ENCODE measurements at regions not wholly inside any gene's neighbourhood (a gene's known extent, or its start where the extent isn't known, plus 50 kb on each side); places are given as distances from the start of the nearest gene placed in this dataset.

GRCh38 chr13:40146611-40147117 lies 491.2 kb downstream of the COG6 start:
- DNase-seq (ENCODE audit: low read depth): no peak

GRCh38 chr13:40148101-40148500 lies 492.6 kb downstream of the COG6 start:
- no peak for DNase-seq (ENCODE audit: low read depth)

GRCh38 chr13:40148742-40149141 lies 493.3 kb downstream of the COG6 start:
- DNase-seq (ENCODE audit: low read depth): no peak

- no peak for DNase-seq (ENCODE audit: low read depth)
Observed at GRCh38 chr13:40149611-40150274, 494.3 kb downstream of the COG6 start.

- no peak for DNase-seq (ENCODE audit: low read depth)
Observed at GRCh38 chr13:40151673-40152072, 496.2 kb downstream of the COG6 start.

GRCh38 chr13:40152145-40152544 lies 496.7 kb downstream of the COG6 start:
- no peak for DNase-seq (ENCODE audit: low read depth)

- no peak for DNase-seq (ENCODE audit: low read depth)
Observed at GRCh38 chr13:40152922-40153321, 497.5 kb downstream of the COG6 start.

- no peak for DNase-seq (ENCODE audit: low read depth)
Observed at GRCh38 chr13:40153516-40153915, 498.1 kb downstream of the COG6 start.

- no peak for DNase-seq (ENCODE audit: low read depth)
Observed at GRCh38 chr13:40155201-40155600, 499.7 kb downstream of the COG6 start.

GRCh38 chr13:40158218-40158617 lies 502.8 kb downstream of the COG6 start:
- DNase-seq (ENCODE audit: low read depth): no peak

GRCh38 chr13:40158757-40159156 lies 503.3 kb downstream of the COG6 start:
- DNase-seq (ENCODE audit: low read depth): no peak

- no peak for DNase-seq (ENCODE audit: low read depth)
Observed at GRCh38 chr13:40159736-40160135, 504.3 kb downstream of the COG6 start.

- DNase-seq (ENCODE audit: low read depth): no peak
Observed at GRCh38 chr13:40160618-40161350, 505.3 kb downstream of the COG6 start.

- no peak for DNase-seq (ENCODE audit: low read depth)
Observed at GRCh38 chr13:40161351-40161810, 505.1 kb downstream of the FOXO1 start.

- DNase-seq (ENCODE audit: low read depth): no peak
Observed at GRCh38 chr13:40161931-40162330, 504.5 kb downstream of the FOXO1 start.

GRCh38 chr13:40163066-40164000 lies 503.1 kb downstream of the FOXO1 start:
- no peak for DNase-seq (ENCODE audit: low read depth)

- DNase-seq (ENCODE audit: low read depth): no peak
Observed at GRCh38 chr13:40164133-40164532, 502.3 kb downstream of the FOXO1 start.

- no peak for DNase-seq (ENCODE audit: low read depth)
Observed at GRCh38 chr13:40165316-40165932, 501.0 kb downstream of the FOXO1 start.

- DNase-seq (ENCODE audit: low read depth): no peak
Observed at GRCh38 chr13:40167327-40167726, 499.1 kb downstream of the FOXO1 start.

GRCh38 chr13:40168425-40169166 lies 497.8 kb downstream of the FOXO1 start:
- DNase-seq (ENCODE audit: low read depth): no peak

- DNase-seq (ENCODE audit: low read depth): no peak
Observed at GRCh38 chr13:40169476-40169875, 497.0 kb downstream of the FOXO1 start.
